Psoas muscle (tissue), 7 donors: ENCODE measurements at regions not wholly inside any gene's neighbourhood (a gene's known extent, or its start where the extent isn't known, plus 50 kb on each side); places are given as distances from the start of the nearest gene placed in this dataset.

ENCODE experiments used
- ATAC-seq, 4 donors: fragments of 200-7000 bp; cut with Tn5 transposase; one replicate each; pipeline ENCODE4 v1.9.1; 2020; ENCODE audit warnings: moderate library complexity in 3 of 4, mild to moderate bottlenecking in 2 of 4
- DNase-seq, 2 donors: peaks; one replicate each; pipeline ENCODE4 v3.0.0-alpha.2; 2020
- H3K27ac ChIP-seq: fragments of 200-600 bp; one replicate; pipeline ENCODE4 v1.8.0; 2022
- H3K27me3 ChIP-seq, 3 donors: fragments of 200-600 bp in 1 of 3; one replicate each; pipeline versions ENCODE4 v1.6.1 to v1.8.0; 2013 to 2022; ENCODE audit warnings: low read length in 2 of 3, mild to moderate bottlenecking in 2 of 3, moderate library complexity in 1 of 3; ENCODE audit not compliant: insufficient read depth in 3 of 3
- H3K36me3 ChIP-seq, 2 donors: fragments of 200-600 bp in 1 of 2; one replicate each; pipeline versions ENCODE4 v1.6.1 to v1.8.0; 2013 to 2022; ENCODE audit warnings: low read depth in 1 of 2, mild to moderate bottlenecking in 1 of 2, moderate library complexity in 1 of 2; ENCODE audit not compliant: insufficient read depth in 1 of 2
- H3K4me1 ChIP-seq: fragments of 200-600 bp; one replicate; pipeline ENCODE4 v1.8.0; 2022
- H3K4me3 ChIP-seq: fragments of 200-600 bp; one replicate; pipeline ENCODE4 v1.8.0; 2022; ENCODE audit warnings: mild to moderate bottlenecking
- H3K9me3 ChIP-seq: fragments of 200-600 bp; one replicate; pipeline ENCODE4 v1.8.0; 2022
- WGBS, 3 donors: extraction: QIAGEN DNeasy Blood & Tissue Kit; methylation state at CpG; one replicate each; pipeline versions ENCODE4 v1.1.6 to v1.1.7; 2013; 5-methylcytosine and 5-hydroxymethylcytosine counted together
- intact Hi-C, 2 donors: fragments of 100-400 bp; cut with DNase I; formaldehyde crosslinking; loops; one replicate each; pipeline versions ENCODE4 v1.11.0 to v1.14.2; 2022
- TF ChIP-seq, protein P1 (sequence below): fragments of 200-600 bp; IDR thresholded peaks from one replicate; pipeline ENCODE4 v1.8.0; 2022; ENCODE audit warnings: antibody characterized with exemption
- donor health status: healthy with polysubstance abuse.
- donor health status: DM: no; HTN: no; CAD: no; lungs with moderate emphysema.
- donor health status: Bipolar disorder and iron deficiency.
- donor health status: healthy.
- donor health status: DM: yes; HTN: yes; CAD: no.
- donor health status: DM: no; HTN: no; CAD: no.
- donor health status: DM: yes; HTN: yes; CAD: no.

DNA sequence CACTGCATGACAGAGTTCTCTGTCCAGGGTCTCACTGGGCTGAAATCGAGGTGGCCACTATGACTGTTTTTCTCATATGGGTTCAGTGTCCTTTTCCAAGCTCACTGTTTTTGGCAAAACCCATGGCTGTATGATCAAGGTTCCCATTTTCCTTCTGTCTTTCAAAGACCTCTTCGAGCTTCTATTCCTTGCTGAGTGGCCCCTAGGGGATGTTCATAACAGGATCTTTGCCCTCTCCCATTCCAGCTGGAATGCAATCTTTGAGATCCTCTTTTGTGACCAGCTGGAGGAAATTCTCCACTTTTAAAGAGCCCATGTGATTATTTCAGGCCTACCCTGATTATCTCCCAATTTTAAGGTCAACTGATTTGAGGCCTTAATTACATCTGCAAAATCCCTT lies 572.5 kb upstream of the SLC10A2 start:
- Histone ChIP-seq H3K4me1 (no peaks in the 10 kb centered on the region), H3K36me3 (no peaks in the 10 kb centered on the region), H3K9me3 (no peaks in the 10 kb centered on the region), H3K4me3 (no peak overlapping the region), H3K27me3 (no peaks in the 10 kb centered on the region), H3K27ac (no peak overlapping the region)
- no peak for ATAC-seq
- DNase-seq: no peak
- intact Hi-C loops: no loop called here
- WGBS, 3 donors: 28 to 40% (median 34%) methylated on average over 2 of the region's 2 CpGs
- TF ChIP-seq, protein P1, sequence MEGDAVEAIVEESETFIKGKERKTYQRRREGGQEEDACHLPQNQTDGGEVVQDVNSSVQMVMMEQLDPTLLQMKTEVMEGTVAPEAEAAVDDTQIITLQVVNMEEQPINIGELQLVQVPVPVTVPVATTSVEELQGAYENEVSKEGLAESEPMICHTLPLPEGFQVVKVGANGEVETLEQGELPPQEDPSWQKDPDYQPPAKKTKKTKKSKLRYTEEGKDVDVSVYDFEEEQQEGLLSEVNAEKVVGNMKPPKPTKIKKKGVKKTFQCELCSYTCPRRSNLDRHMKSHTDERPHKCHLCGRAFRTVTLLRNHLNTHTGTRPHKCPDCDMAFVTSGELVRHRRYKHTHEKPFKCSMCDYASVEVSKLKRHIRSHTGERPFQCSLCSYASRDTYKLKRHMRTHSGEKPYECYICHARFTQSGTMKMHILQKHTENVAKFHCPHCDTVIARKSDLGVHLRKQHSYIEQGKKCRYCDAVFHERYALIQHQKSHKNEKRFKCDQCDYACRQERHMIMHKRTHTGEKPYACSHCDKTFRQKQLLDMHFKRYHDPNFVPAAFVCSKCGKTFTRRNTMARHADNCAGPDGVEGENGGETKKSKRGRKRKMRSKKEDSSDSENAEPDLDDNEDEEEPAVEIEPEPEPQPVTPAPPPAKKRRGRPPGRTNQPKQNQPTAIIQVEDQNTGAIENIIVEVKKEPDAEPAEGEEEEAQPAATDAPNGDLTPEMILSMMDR: no peak

DNA sequence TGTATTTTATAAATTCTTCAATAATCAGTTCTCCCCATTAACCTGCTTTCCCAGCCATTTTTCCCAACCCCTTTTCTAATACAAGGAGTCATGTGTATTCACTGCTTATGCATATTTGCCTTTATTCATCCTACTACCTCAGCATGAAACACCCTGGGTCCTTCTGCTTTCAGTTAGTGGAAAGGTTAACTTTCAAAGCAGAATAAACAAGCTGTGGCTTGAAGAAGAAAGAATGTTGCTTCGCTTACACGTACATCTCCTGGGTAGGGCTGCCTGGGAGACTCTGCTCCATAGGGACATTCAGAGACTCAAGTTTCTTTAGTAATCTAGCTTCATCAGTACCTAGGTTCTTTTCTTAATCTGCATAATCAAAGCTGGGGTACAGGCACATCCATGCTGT lies 567.8 kb upstream of the SLC10A2 start:
- intact Hi-C loops: no loop called here
- TF ChIP-seq, protein P1: no peak
- Histone ChIP-seq H3K27ac (no peak overlapping the region), H3K27me3 (no peaks in the 10 kb centered on the region), H3K4me1 (no peaks in the 10 kb centered on the region), H3K4me3 (no peak overlapping the region), H3K9me3 (no peaks in the 10 kb centered on the region), H3K36me3 (no peaks in the 10 kb centered on the region)
- 55 to 75% (median 62%) methylated on average over 2 of the region's 2 CpGs for WGBS, 3 donors
- ATAC-seq (no peak), DNase-seq (no peak)

DNA sequence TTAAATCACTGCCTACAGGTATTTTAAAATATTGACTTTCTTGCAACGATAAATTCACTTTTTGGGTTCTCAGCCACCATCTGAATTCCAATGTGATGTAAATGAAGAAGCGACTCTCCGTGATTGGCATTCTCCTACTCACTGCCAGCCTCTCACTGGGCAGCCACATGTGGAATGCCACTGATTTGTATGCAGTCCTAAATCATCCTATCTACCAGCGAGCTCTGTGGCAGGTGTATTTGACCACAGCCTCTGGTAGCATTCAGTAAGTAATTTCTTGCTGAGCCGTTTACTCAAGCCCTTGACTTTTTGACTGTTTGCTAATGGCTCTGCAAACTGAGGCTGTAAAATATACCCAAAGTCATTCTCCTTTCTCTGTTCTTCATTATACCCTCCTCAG lies 559.0 kb upstream of the SLC10A2 start:
- no peak for ATAC-seq
- no peaks in the 10 kb centered on the region for H3K27me3 ChIP-seq
- no peaks in the 10 kb centered on the region for H3K36me3 ChIP-seq
- H3K4me1 ChIP-seq: no peaks in the 10 kb centered on the region
- H3K27ac ChIP-seq: no peak overlapping the region
- intact Hi-C loops: no loop called here
- DNase-seq: no peak
- no peak overlapping the region for H3K4me3 ChIP-seq
- 74 to 76% (median 75%) methylated on average over 5 of the region's 5 CpGs for WGBS, 3 donors
- TF ChIP-seq, protein P1: no peak
- H3K9me3 ChIP-seq: no peaks in the 10 kb centered on the region

DNA sequence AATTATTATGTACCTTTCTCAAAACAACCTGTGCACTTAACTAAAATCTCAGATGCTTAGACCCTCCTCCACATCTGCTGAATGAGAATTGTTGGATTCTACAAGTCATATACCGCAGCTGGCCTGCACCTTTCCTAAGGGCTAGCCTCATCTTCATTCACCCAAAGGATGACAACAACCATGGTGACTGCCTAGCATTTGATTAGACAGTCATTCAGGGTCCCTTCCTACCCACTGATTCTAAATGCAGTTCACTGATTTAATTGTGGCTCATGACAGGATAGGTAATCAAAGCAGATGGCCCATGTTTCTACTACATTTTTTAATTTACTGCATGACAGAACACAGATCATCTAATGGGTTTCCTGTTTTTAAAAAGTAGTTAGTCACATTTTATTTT lies 551.9 kb upstream of the SLC10A2 start:
- 92 to 100% (median 100%) methylated on average over 1 of the region's 1 CpG for WGBS, 3 donors
- intact Hi-C loops: no loop called here
- no peaks in the 10 kb centered on the region for H3K9me3 ChIP-seq
- TF ChIP-seq, protein P1: no peak
- ATAC-seq (no peak), DNase-seq (no peak)
- no peak overlapping the region for H3K4me3 ChIP-seq
- H3K4me1 ChIP-seq: no peaks in the 10 kb centered on the region
- no peak overlapping the region for H3K27ac ChIP-seq
- H3K36me3 ChIP-seq: no peaks in the 10 kb centered on the region
- no peaks in the 10 kb centered on the region for H3K27me3 ChIP-seq

DNA sequence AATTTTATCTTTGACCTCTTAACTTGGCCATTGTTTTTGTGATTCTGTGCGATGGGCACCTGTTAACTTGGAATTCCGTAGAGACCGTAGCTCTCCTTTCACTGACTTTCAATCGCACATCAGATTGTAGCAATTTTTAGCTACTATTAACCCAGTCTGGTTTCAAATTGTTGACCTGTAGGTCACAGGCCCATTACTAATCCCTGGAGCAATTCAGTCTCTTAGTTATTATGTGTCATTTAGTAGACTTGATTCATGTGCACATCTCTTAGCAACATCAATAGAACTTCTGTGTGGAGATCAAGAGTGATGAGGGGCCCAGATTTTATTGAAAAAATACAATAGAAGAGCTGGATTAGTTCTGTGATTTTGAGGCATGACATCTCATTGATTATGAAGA lies 549.6 kb upstream of the SLC10A2 start:
- Histone ChIP-seq H3K9me3 (no peaks in the 10 kb centered on the region), H3K36me3 (no peaks in the 10 kb centered on the region), H3K27me3 (no peaks in the 10 kb centered on the region), H3K4me3 (no peak overlapping the region), H3K27ac (no peak overlapping the region), H3K4me1 (no peaks in the 10 kb centered on the region)
- ATAC-seq (no peak), DNase-seq (no peak)
- intact Hi-C loops: no loop called here
- 44 to 60% (median 46%) methylated on average over 4 of the region's 4 CpGs for WGBS, 3 donors
- TF ChIP-seq, protein P1: no peak
